H9 (cell line): ENCODE measurements at regions not wholly inside any gene's neighbourhood (a gene's known extent, or its start where the extent isn't known, plus 50 kb on each side); places are given as distances from the start of the nearest gene placed in this dataset.

Experiments
- DNase-seq: peaks from one replicate; pipeline ENCODE4 v3.0.0-alpha.2; 2017
- H2AFZ ChIP-seq: one replicate; pipeline ENCODE4 v1.6.1; 2013; ENCODE audit warnings: mild to moderate bottlenecking, low read length, control low read depth, moderate library complexity
- H2AK5ac ChIP-seq: 2 replicates; pipeline ENCODE4 v1.6.1; 2013; ENCODE audit warnings: low read length, control low read depth, mixed read lengths; ENCODE audit not compliant: insufficient read length
- H2BK120ac ChIP-seq: one replicate; pipeline ENCODE4 v1.6.1; 2013; ENCODE audit warnings: low read depth, mild to moderate bottlenecking, low read length, control low read depth, inconsistent platforms; ENCODE audit not compliant: poor library complexity, severe bottlenecking
- H2BK12ac ChIP-seq: 2 replicates; pipeline ENCODE4 v1.6.1; 2013; ENCODE audit warnings: low read length, control low read depth, mixed read lengths, low read depth; ENCODE audit not compliant: insufficient read length
- H2BK15ac ChIP-seq: 2 replicates; pipeline ENCODE4 v1.6.1; 2013; ENCODE audit warnings: low read depth, low read length, control low read depth
- H2BK20ac ChIP-seq: one replicate; pipeline ENCODE4 v1.6.1; 2013; ENCODE audit warnings: low read depth, mild to moderate bottlenecking, low read length, control low read depth, inconsistent platforms; ENCODE audit not compliant: poor library complexity, severe bottlenecking
- H2BK5ac ChIP-seq: 2 replicates; pipeline ENCODE4 v1.6.1; 2013; ENCODE audit warnings: low read length, control low read depth, mixed read lengths; ENCODE audit not compliant: insufficient read length
- H3K14ac ChIP-seq: 2 replicates; pipeline ENCODE4 v1.6.1; 2013; ENCODE audit warnings: low read length, control low read depth; ENCODE audit not compliant: insufficient read depth
- H3K18ac ChIP-seq: 2 replicates; pipeline ENCODE4 v1.6.1; 2013; ENCODE audit warnings: low read depth, mild to moderate bottlenecking, mixed read lengths, low read length, control low read depth; ENCODE audit not compliant: insufficient read length
- H3K23ac ChIP-seq: 2 replicates; pipeline ENCODE4 v1.6.1; 2013; ENCODE audit warnings: low read length, control low read depth, mixed read lengths, low read depth; ENCODE audit not compliant: insufficient read length
- H3K23me2 ChIP-seq: 2 replicates; pipeline ENCODE4 v1.6.1; 2013; ENCODE audit warnings: low read depth, mild to moderate bottlenecking, mixed read lengths, low read length, control low read depth; ENCODE audit not compliant: insufficient read length, poor library complexity, severe bottlenecking
- H3K27ac ChIP-seq: 2 replicates; pipeline ENCODE4 v1.5.1; 2013; ENCODE audit warnings: low read length, control low read depth, mixed read lengths, low read depth; ENCODE audit not compliant: insufficient read length
- H3K27me3 ChIP-seq: 2 replicates; pipeline ENCODE4 v1.6.1; 2013; ENCODE audit warnings: low read length, control low read depth, inconsistent platforms; ENCODE audit not compliant: insufficient read depth
- H3K4ac ChIP-seq: 2 replicates; pipeline ENCODE4 v1.6.1; 2013; ENCODE audit warnings: low read depth, mild to moderate bottlenecking, control low read depth, inconsistent platforms, low read length, moderate library complexity
- H3K4me1 ChIP-seq: 2 replicates; pipeline ENCODE4 v1.6.1; 2013; ENCODE audit warnings: low read length, control low read depth, inconsistent platforms; ENCODE audit not compliant: insufficient read depth
- H3K4me2 ChIP-seq: 2 replicates; pipeline ENCODE4 v1.6.1; 2013; ENCODE audit warnings: low read length, control low read depth, mixed read lengths; ENCODE audit not compliant: insufficient read length, insufficient read depth
- H3K56ac ChIP-seq: 2 replicates; pipeline ENCODE4 v1.6.1; 2013; ENCODE audit warnings: low read depth, mild to moderate bottlenecking, mixed read lengths, low read length, control low read depth; ENCODE audit not compliant: insufficient read length
- H3K79me1 ChIP-seq: 2 replicates; pipeline ENCODE4 v1.6.1; 2013; ENCODE audit warnings: low read depth, mild to moderate bottlenecking, moderate library complexity, low read length, control low read depth, inconsistent platforms; ENCODE audit not compliant: insufficient read depth, poor library complexity, severe bottlenecking
- H3K79me2 ChIP-seq: 2 replicates; pipeline ENCODE4 v1.6.1; 2013; ENCODE audit warnings: low read length, control low read depth, inconsistent platforms; ENCODE audit not compliant: insufficient read depth
- H3K9ac ChIP-seq: 2 replicates; pipeline ENCODE4 v1.6.1; 2013; ENCODE audit warnings: low read length, control low read depth, mixed read lengths; ENCODE audit not compliant: insufficient read length; ENCODE audit errors: extremely low read depth
- H3K9me3 ChIP-seq: one replicate; pipeline ENCODE4 v1.6.1; 2013; ENCODE audit warnings: low read depth, low read length, inconsistent platforms; ENCODE audit not compliant: control insufficient read depth
- H3T11ph ChIP-seq: one replicate; pipeline ENCODE4 v1.6.1; 2013; ENCODE audit warnings: mild to moderate bottlenecking, low read length, control low read depth, inconsistent platforms
- H4K20me1 ChIP-seq: one replicate; pipeline ENCODE4 v1.6.1; 2013; ENCODE audit not compliant: control insufficient read depth, insufficient read length, insufficient read depth
- H4K5ac ChIP-seq: 2 replicates; pipeline ENCODE4 v1.6.1; 2013; ENCODE audit warnings: low read depth, mild to moderate bottlenecking, mixed read lengths, low read length, control low read depth; ENCODE audit not compliant: insufficient read length
- H4K8ac ChIP-seq: replicated peaks from 2 replicates; pipeline ENCODE4 v1.6.1; 2013; ENCODE audit warnings: low read length, control low read depth, mixed read lengths, low read depth; ENCODE audit not compliant: insufficient read length
- H4K91ac ChIP-seq: 2 replicates; pipeline ENCODE4 v1.6.1; 2013; ENCODE audit warnings: low read depth, mild to moderate bottlenecking, moderate library complexity, mixed read lengths, low read length, control low read depth; ENCODE audit not compliant: insufficient read length
- H3K27ac Mint-ChIP-seq, 3 experiments: 2 replicates in 2 of 3; 3 replicates in 1 of 3; pipeline ENCODE4 v1.8.0; 2020 to 2021; ENCODE audit warnings: mixed read lengths in 3 of 3, mild to moderate bottlenecking in 1 of 3, moderate library complexity in 1 of 3
- H3K27me3 Mint-ChIP-seq: 2 replicates; pipeline ENCODE4 v1.8.0; 2021; ENCODE audit warnings: low read depth, mild to moderate bottlenecking, moderate library complexity, mixed read lengths
- H3K36me3 Mint-ChIP-seq, 3 experiments: 2 replicates in 2 of 3; 3 replicates in 1 of 3; pipeline ENCODE4 v1.8.0; 2020 to 2021; ENCODE audit warnings: low read depth in 3 of 3, mixed read lengths in 3 of 3; ENCODE audit not compliant: insufficient read depth in 1 of 3
- H3K4me1 Mint-ChIP-seq, 2 experiments: 2 replicates each; pipeline ENCODE4 v1.8.0; 2020; ENCODE audit warnings: mixed read lengths in 2 of 2
- H3K4me3 Mint-ChIP-seq, 2 experiments: 2 replicates in 1 of 2; 3 replicates in 1 of 2; pipeline ENCODE4 v1.8.0; 2020 to 2021; ENCODE audit warnings: mild to moderate bottlenecking in 2 of 2, mixed read lengths in 2 of 2, moderate library complexity in 1 of 2
- H3K9me3 Mint-ChIP-seq, 2 experiments: 2 replicates in 1 of 2; 3 replicates in 1 of 2; pipeline ENCODE4 v1.8.0; 2020; ENCODE audit warnings: mild to moderate bottlenecking in 2 of 2, mixed read lengths in 2 of 2, moderate library complexity in 1 of 2
- WGBS: extraction: QIAGEN DNeasy Blood & Tissue Kit; methylation state at CpG from one replicate; pipeline ENCODE4 v1.1.7; 2013; ENCODE audit warnings: missing lambda C conversion rate, low lambda C conversion rate, mixed read lengths; ENCODE audit not compliant: insufficient read length; ENCODE audit errors: extremely low coverage; 5-methylcytosine and 5-hydroxymethylcytosine counted together
- TF ChIP-seq, protein P1 (sequence below): fragments of 200-600 bp; sonication (generic); conservative IDR thresholded peaks from 3 replicates; pipeline ENCODE4 v1.8.0; 2021; ENCODE audit warnings: antibody characterized with exemption, mild to moderate bottlenecking

DNA sequence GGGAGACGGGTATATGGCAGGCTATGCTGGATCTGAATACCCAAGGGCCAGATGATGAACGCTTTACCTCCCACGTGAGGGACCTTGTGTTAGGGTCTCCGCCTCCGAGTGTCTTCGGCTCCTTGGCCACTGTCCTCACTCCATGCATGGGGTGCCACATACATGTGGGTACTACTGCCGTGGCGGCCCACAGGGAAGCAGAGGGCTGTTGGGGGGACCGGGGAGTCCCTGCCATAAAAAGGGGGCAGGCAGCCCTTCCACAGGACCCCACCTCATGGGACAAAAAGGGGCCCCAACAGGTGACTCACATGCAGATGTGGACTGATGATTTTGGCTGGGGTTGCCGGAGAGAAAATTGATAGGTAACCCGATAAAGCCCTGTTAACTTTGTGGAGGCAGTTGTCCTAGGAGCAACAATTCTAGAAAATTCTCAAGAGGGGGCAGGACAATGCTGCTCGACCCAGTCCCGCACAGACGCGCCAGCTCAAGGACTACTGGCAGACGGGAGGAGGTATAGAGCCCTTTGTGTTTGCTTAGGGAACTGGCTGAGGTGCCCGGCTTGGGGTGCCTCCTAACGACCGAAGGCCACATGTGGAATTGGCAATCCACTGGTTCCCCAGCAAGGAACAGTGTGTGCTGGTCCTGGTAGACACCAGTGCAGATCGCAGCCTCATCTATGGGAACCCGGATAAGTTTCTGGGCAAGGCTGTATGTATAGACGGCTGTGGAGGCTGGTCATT lies 695.7 kb upstream of the AGA start:
- Histone ChIP-seq H2BK12ac (no peak overlapping the region), H3K79me2 (no peaks in the 10 kb centered on the region), H3K4me2 (no peak overlapping the region), H2AFZ (no peak overlapping the region), H3K14ac (no peak overlapping the region), H3K4me1 (no peaks in the 10 kb centered on the region), H3K23ac (no peak overlapping the region), H3K23me2 (peaks cover 3% of the 10 kb centered on the region), H2BK5ac (no peak overlapping the region), H3T11ph (no peak overlapping the region), H3K79me1 (no peaks in the 10 kb centered on the region), H4K91ac (no peak overlapping the region), H3K9ac (no peak overlapping the region), H2BK20ac (no peak overlapping the region), H3K4ac (no peak overlapping the region), H3K56ac (no peak overlapping the region), H2AK5ac (no peak overlapping the region), H4K20me1 (no peaks in the 10 kb centered on the region), H3K9me3 (no peaks in the 10 kb centered on the region), H3K27me3 (no peaks in the 10 kb centered on the region), H3K18ac (no peak overlapping the region), H4K5ac (no peak overlapping the region), H2BK15ac (no peak overlapping the region), H4K8ac (no peak overlapping the region), H2BK120ac (no peak overlapping the region), H3K27ac (no peak overlapping the region)
- TF ChIP-seq, protein P1, sequence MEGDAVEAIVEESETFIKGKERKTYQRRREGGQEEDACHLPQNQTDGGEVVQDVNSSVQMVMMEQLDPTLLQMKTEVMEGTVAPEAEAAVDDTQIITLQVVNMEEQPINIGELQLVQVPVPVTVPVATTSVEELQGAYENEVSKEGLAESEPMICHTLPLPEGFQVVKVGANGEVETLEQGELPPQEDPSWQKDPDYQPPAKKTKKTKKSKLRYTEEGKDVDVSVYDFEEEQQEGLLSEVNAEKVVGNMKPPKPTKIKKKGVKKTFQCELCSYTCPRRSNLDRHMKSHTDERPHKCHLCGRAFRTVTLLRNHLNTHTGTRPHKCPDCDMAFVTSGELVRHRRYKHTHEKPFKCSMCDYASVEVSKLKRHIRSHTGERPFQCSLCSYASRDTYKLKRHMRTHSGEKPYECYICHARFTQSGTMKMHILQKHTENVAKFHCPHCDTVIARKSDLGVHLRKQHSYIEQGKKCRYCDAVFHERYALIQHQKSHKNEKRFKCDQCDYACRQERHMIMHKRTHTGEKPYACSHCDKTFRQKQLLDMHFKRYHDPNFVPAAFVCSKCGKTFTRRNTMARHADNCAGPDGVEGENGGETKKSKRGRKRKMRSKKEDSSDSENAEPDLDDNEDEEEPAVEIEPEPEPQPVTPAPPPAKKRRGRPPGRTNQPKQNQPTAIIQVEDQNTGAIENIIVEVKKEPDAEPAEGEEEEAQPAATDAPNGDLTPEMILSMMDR: no peak
- H3K4me1 Mint-ChIP-seq: no peaks in the 10 kb centered on the region
- H3K4me3 Mint-ChIP-seq: no peak overlapping the region
- WGBS: no CpG with 5 or more reads among the region's 22 CpGs
- no peak overlapping the region for H3K27ac Mint-ChIP-seq
- DNase-seq: no peak
- H3K9me3 Mint-ChIP-seq: peaks cover 0 to 2% of the 10 kb centered on the region in 2 experiments; a peak in 2 of 5 replicates
- no peaks in the 10 kb centered on the region for H3K27me3 Mint-ChIP-seq
- no peaks in the 10 kb centered on the region; a peak in 2 of 7 replicates for H3K36me3 Mint-ChIP-seq
